SK-N-SH treated with all-trans-retinoic acid at 6 μM for 48 hours (cell line): ENCODE measurements at regions not wholly inside any gene's neighbourhood (a gene's known extent, or its start where the extent isn't known, plus 50 kb on each side); places are given as distances from the start of the nearest gene placed in this dataset.

Experiments used
- ATAC-seq: fragments of 200-7000 bp; cut with Tn5 transposase; 3 replicates; pipeline ENCODE4 v1.9.1; 2020; ENCODE audit warnings: mild to moderate bottlenecking, moderate library complexity
- ARNTL ChIP-seq: fragments of 450-650 bp; formaldehyde crosslinking; IDR thresholded peaks from 2 replicates; pipeline ENCODE4 v1.5.0; 2020; ENCODE audit warnings: low read depth, mild to moderate bottlenecking, moderate library complexity, borderline replicate concordance
- BACH2 ChIP-seq: fragments of 250-450 bp; sonication (Bioruptor Pico); IDR thresholded peaks from 2 replicates; pipeline ENCODE4 v1.9.0; 2021; ENCODE audit warnings: mild to moderate bottlenecking, borderline replicate concordance
- CREB5 ChIP-seq: fragments of 250-450 bp; sonication (Bioruptor Pico); IDR thresholded peaks from 2 replicates; pipeline ENCODE4 v1.5.1; 2020; ENCODE audit warnings: low read depth, mild to moderate bottlenecking, moderate library complexity
- CSDC2 ChIP-seq: fragments of 250-450 bp; sonication (Bioruptor Pico); IDR thresholded peaks from 2 replicates; pipeline ENCODE4 v1.5.0; 2020; ENCODE audit warnings: mild to moderate bottlenecking, moderate library complexity
- CSRNP3 ChIP-seq: fragments of 250-450 bp; sonication (Bioruptor Pico); IDR thresholded peaks from 2 replicates; pipeline ENCODE4 v1.5.1; 2021; ENCODE audit warnings: mild to moderate bottlenecking, moderate library complexity
- ESRRG ChIP-seq: fragments of 250-450 bp; sonication (Bioruptor Pico); IDR thresholded peaks from 2 replicates; pipeline ENCODE4 v1.6.1; 2021; ENCODE audit warnings: mild to moderate bottlenecking
- GLIS3 ChIP-seq: fragments of 250-450 bp; sonication (Bioruptor Pico); IDR thresholded peaks from 2 replicates; pipeline ENCODE4 v1.5.0; 2020; ENCODE audit warnings: mild to moderate bottlenecking, moderate library complexity
- ISL1 ChIP-seq: fragments of 250-450 bp; sonication (Bioruptor Pico); IDR thresholded peaks from 2 replicates; pipeline ENCODE4 v2.1.2; 2022; ENCODE audit warnings: mild to moderate bottlenecking, moderate library complexity
- PATZ1 ChIP-seq: fragments of 250-450 bp; sonication (Bioruptor Pico); IDR thresholded peaks from 2 replicates; pipeline ENCODE4 v1.8.0; 2020; ENCODE audit warnings: mild to moderate bottlenecking, moderate library complexity, borderline replicate concordance
- POU6F1 ChIP-seq: fragments of 250-450 bp; sonication (Bioruptor Pico); IDR thresholded peaks from 2 replicates; pipeline ENCODE4 v1.8.0; 2021; ENCODE audit warnings: low read depth, mild to moderate bottlenecking, moderate library complexity, borderline replicate concordance
- RARB ChIP-seq: fragments of 250-450 bp; sonication (Bioruptor Pico); IDR thresholded peaks from 2 replicates; pipeline ENCODE4 v1.8.0; 2021; ENCODE audit warnings: mild to moderate bottlenecking, moderate library complexity
- SNAI2 ChIP-seq: fragments of 250-450 bp; sonication (Bioruptor Pico); IDR thresholded peaks from 2 replicates; pipeline ENCODE4 v1.5.0; 2020; ENCODE audit warnings: mild to moderate bottlenecking, moderate library complexity
- TCF4 ChIP-seq: fragments of 250-450 bp; sonication (Bioruptor Pico); IDR thresholded peaks from 2 replicates; pipeline ENCODE4 v1.8.0; 2021; ENCODE audit warnings: mild to moderate bottlenecking, moderate library complexity, borderline replicate concordance
- TOX ChIP-seq: fragments of 250-450 bp; sonication (Bioruptor Pico); IDR thresholded peaks from 2 replicates; pipeline ENCODE4 v1.8.0; 2021; ENCODE audit warnings: mild to moderate bottlenecking, moderate library complexity, borderline replicate concordance
- TSHZ2 ChIP-seq: fragments of 250-450 bp; sonication (Bioruptor Pico); IDR thresholded peaks from 2 replicates; pipeline ENCODE4 v1.5.0; 2020; ENCODE audit warnings: mild to moderate bottlenecking, moderate library complexity
- ZFP3 ChIP-seq: fragments of 250-450 bp; sonication (Bioruptor Pico); IDR thresholded peaks from 2 replicates; pipeline ENCODE4 v1.5.0; 2020; ENCODE audit warnings: mild to moderate bottlenecking, moderate library complexity
- ZFP30 ChIP-seq: fragments of 450-650 bp; formaldehyde crosslinking; IDR thresholded peaks from 2 replicates; pipeline ENCODE4 v1.5.0; 2022; ENCODE audit warnings: mild to moderate bottlenecking, moderate library complexity
- ZNF565 ChIP-seq: fragments of 450-650 bp; formaldehyde crosslinking; conservative IDR thresholded peaks from 2 replicates; pipeline ENCODE4 v1.5.0; 2020; ENCODE audit warnings: low read depth, mild to moderate bottlenecking, moderate library complexity
- ZNF70 ChIP-seq: fragments of 450-650 bp; formaldehyde crosslinking; IDR thresholded peaks from 2 replicates; pipeline ENCODE4 v1.5.0; 2020; ENCODE audit warnings: mild to moderate bottlenecking, moderate library complexity
- ZNF8 ChIP-seq: fragments of 450-650 bp; formaldehyde crosslinking; IDR thresholded peaks from 2 replicates; pipeline ENCODE4 v1.5.0; 2020; ENCODE audit warnings: mild to moderate bottlenecking, moderate library complexity

- TF ChIP-seq ARNTL (CRISPR knock-in tag) (no peak), ZNF565 (CRISPR knock-in tag) (no peak), TOX (CRISPR knock-in tag) (no peak), ESRRG (CRISPR knock-in tag) (no peak), RARB (no peak), SNAI2 (CRISPR knock-in tag) (no peak), TSHZ2 (CRISPR knock-in tag) (no peak), ZNF70 (CRISPR knock-in tag) (no peak), CSDC2 (CRISPR knock-in tag) (no peak), POU6F1 (CRISPR knock-in tag) (no peak), PATZ1 (no peak), BACH2 (CRISPR knock-in tag) (no peak), TCF4 (no peak), GLIS3 (CRISPR knock-in tag) (no peak)
- TF ChIP-seq, all 23 proteins: peak for 0
- no peak for ATAC-seq
Observed at GRCh38 chr14:81679226-81679625, 145.6 kb upstream of the SEL1L start.

GRCh38 chr14:81681541-81681940 is 147.9 kb upstream of the SEL1L start:
- no peak for TF ChIP-seq BACH2 (CRISPR knock-in tag)
- TF ChIP-seq CSRNP3 (CRISPR knock-in tag) = no peak
- TF ChIP-seq SNAI2 (CRISPR knock-in tag) = no peak
- no peak for TF ChIP-seq ESRRG (CRISPR knock-in tag)
- TF ChIP-seq GLIS3 (CRISPR knock-in tag) = no peak
- TF ChIP-seq ARNTL (CRISPR knock-in tag) = no peak
- no peak for TF ChIP-seq ZNF565 (CRISPR knock-in tag)
- TF ChIP-seq ZFP30 = no peak
- TF ChIP-seq TCF4 = no peak
- no peak for TF ChIP-seq ZFP3 (CRISPR knock-in tag)
- no peak for TF ChIP-seq ISL1
- no peak for TF ChIP-seq POU6F1 (CRISPR knock-in tag)
- no peak for TF ChIP-seq ZNF70 (CRISPR knock-in tag)
- TF ChIP-seq ZNF8 = no peak
- TF ChIP-seq RARB = no peak
- no peak for TF ChIP-seq CREB5 (CRISPR knock-in tag)
- ATAC-seq = no peak
